Mucosa of descending colon (tissue), 3 donors: ENCODE measurements at regions not wholly inside any gene's neighbourhood (a gene's known extent, or its start where the extent isn't known, plus 50 kb on each side); places are given as distances from the start of the nearest gene placed in this dataset.

ENCODE experiments used
- ATAC-seq: fragments of 200-7000 bp; cut with Tn5 transposase; one replicate; pipeline ENCODE4 v1.9.1; 2020; ENCODE audit warnings: mild to moderate bottlenecking, moderate library complexity
- DNase-seq, 3 donors: peaks; one replicate each; pipeline ENCODE4 v3.0.0-alpha.2; 2020
- H3K36me3 ChIP-seq: fragments of 200-600 bp; one replicate; pipeline ENCODE4 v1.8.0; 2021; ENCODE audit warnings: low read depth, mild to moderate bottlenecking
- H3K4me1 ChIP-seq: fragments of 200-600 bp; one replicate; pipeline ENCODE4 v1.8.0; 2021; ENCODE audit warnings: low read depth, mild to moderate bottlenecking
- H3K4me3 ChIP-seq: fragments of 200-600 bp; one replicate; pipeline ENCODE4 v1.8.0; 2021; ENCODE audit warnings: mild to moderate bottlenecking
- H3K9me3 ChIP-seq: fragments of 200-600 bp; one replicate; pipeline ENCODE4 v1.8.0; 2021; ENCODE audit warnings: mild to moderate bottlenecking
- CTCF ChIP-seq: fragments of 200-600 bp; IDR thresholded peaks from one replicate; pipeline ENCODE4 v1.8.0; 2022; ENCODE audit warnings: antibody characterized with exemption, mild to moderate bottlenecking
- intact Hi-C, 2 donors: fragments of 100-400 bp; cut with DNase I in 1 of 2; cut with micrococcal nuclease in 1 of 2; formaldehyde crosslinking; loops; one replicate each; pipeline versions ENCODE4 v1.11.0 to v1.11.1; 2022; cut with DNase I, micrococcal nuclease
- donor health status: DM: no; HTN: no; CAD: no; lungs with moderate emphysema.
- donor health status: DM: no; HTN: no; CAD: no.
- donor health status: DM: no; HTN: yes; CAD: no.

GRCh38 chr20:57881466-57882385 lies 171.9 kb upstream of the PMEPA1 start:
- DNase-seq (no peak), ATAC-seq (no peak)
- Histone ChIP-seq H3K36me3 (no peaks in the 10 kb centered on the region), H3K4me1 (no peaks in the 10 kb centered on the region), H3K9me3 (no peaks in the 10 kb centered on the region), H3K4me3 (no peak overlapping the region)
- intact Hi-C loops, result no loop called here
- TF ChIP-seq CTCF, result no peak

GRCh38 chr20:57880571-57880892 lies 170.7 kb upstream of the PMEPA1 start:
- no peak for DNase-seq
- H3K36me3 ChIP-seq, result no peaks in the 10 kb centered on the region
- intact Hi-C loops, result no loop called here
- no peak for TF ChIP-seq CTCF
- H3K4me1 ChIP-seq, result no peaks in the 10 kb centered on the region
- ATAC-seq, result no peak
- H3K9me3 ChIP-seq, result no peaks in the 10 kb centered on the region
- H3K4me3 ChIP-seq, result no peak overlapping the region

GRCh38 chr20:57879779-57880570 lies 170.2 kb upstream of the PMEPA1 start:
- DNase-seq (peak in 1 of 3 donors; percentile 19), ATAC-seq (no peak)
- intact Hi-C loops, result no loop called here
- Histone ChIP-seq H3K9me3 (no peaks in the 10 kb centered on the region), H3K4me1 (no peaks in the 10 kb centered on the region), H3K4me3 (no peak overlapping the region), H3K36me3 (no peaks in the 10 kb centered on the region)
- no peak for TF ChIP-seq CTCF

GRCh38 chr20:57879437-57879778 lies 169.6 kb upstream of the PMEPA1 start:
- ATAC-seq, result no peak
- no peak for DNase-seq
- Histone ChIP-seq H3K36me3 (no peaks in the 10 kb centered on the region), H3K4me3 (no peak overlapping the region), H3K4me1 (no peaks in the 10 kb centered on the region), H3K9me3 (no peaks in the 10 kb centered on the region)
- no peak for TF ChIP-seq CTCF
- intact Hi-C loops, result no loop called here

GRCh38 chr20:57878786-57879424 lies 169.1 kb upstream of the PMEPA1 start:
- DNase-seq (no peak), ATAC-seq (no peak)
- intact Hi-C loops, result no loop called here
- no peak for TF ChIP-seq CTCF
- Histone ChIP-seq H3K9me3 (no peaks in the 10 kb centered on the region), H3K4me3 (no peak overlapping the region), H3K36me3 (no peaks in the 10 kb centered on the region), H3K4me1 (no peaks in the 10 kb centered on the region)
